SK-N-SH treated with all-trans-retinoic acid at 6 μM for 48 hours (cell line): ENCODE measurements at regions not wholly inside any gene's neighbourhood (a gene's known extent, or its start where the extent isn't known, plus 50 kb on each side); places are given as distances from the start of the nearest gene placed in this dataset.

Source experiments
- ATAC-seq: fragments of 200-7000 bp; cut with Tn5 transposase; 3 replicates; pipeline ENCODE4 v1.9.1; 2020; ENCODE audit warnings: mild to moderate bottlenecking, moderate library complexity
- ARNTL ChIP-seq: fragments of 450-650 bp; formaldehyde crosslinking; IDR thresholded peaks from 2 replicates; pipeline ENCODE4 v1.5.0; 2020; ENCODE audit warnings: low read depth, mild to moderate bottlenecking, moderate library complexity, borderline replicate concordance
- BACH2 ChIP-seq: fragments of 250-450 bp; sonication (Bioruptor Pico); IDR thresholded peaks from 2 replicates; pipeline ENCODE4 v1.9.0; 2021; ENCODE audit warnings: mild to moderate bottlenecking, borderline replicate concordance
- CREB5 ChIP-seq: fragments of 250-450 bp; sonication (Bioruptor Pico); IDR thresholded peaks from 2 replicates; pipeline ENCODE4 v1.5.1; 2020; ENCODE audit warnings: low read depth, mild to moderate bottlenecking, moderate library complexity
- CSDC2 ChIP-seq: fragments of 250-450 bp; sonication (Bioruptor Pico); IDR thresholded peaks from 2 replicates; pipeline ENCODE4 v1.5.0; 2020; ENCODE audit warnings: mild to moderate bottlenecking, moderate library complexity
- GLIS3 ChIP-seq: fragments of 250-450 bp; sonication (Bioruptor Pico); IDR thresholded peaks from 2 replicates; pipeline ENCODE4 v1.5.0; 2020; ENCODE audit warnings: mild to moderate bottlenecking, moderate library complexity
- OSR1 ChIP-seq: fragments of 250-450 bp; sonication (Bioruptor Pico); IDR thresholded peaks from 2 replicates; pipeline ENCODE4 v1.8.0; 2022; ENCODE audit warnings: moderate library complexity, mild to moderate bottlenecking, inconsistent platforms
- PPARA ChIP-seq: fragments of 250-450 bp; sonication (Bioruptor Pico); IDR thresholded peaks from 2 replicates; pipeline ENCODE4 v1.5.0; 2020; ENCODE audit warnings: mild to moderate bottlenecking, borderline replicate concordance
- RARB ChIP-seq: fragments of 250-450 bp; sonication (Bioruptor Pico); IDR thresholded peaks from 2 replicates; pipeline ENCODE4 v1.8.0; 2021; ENCODE audit warnings: mild to moderate bottlenecking, moderate library complexity
- SNAI2 ChIP-seq: fragments of 250-450 bp; sonication (Bioruptor Pico); IDR thresholded peaks from 2 replicates; pipeline ENCODE4 v1.5.0; 2020; ENCODE audit warnings: mild to moderate bottlenecking, moderate library complexity
- TOX ChIP-seq: fragments of 250-450 bp; sonication (Bioruptor Pico); IDR thresholded peaks from 2 replicates; pipeline ENCODE4 v1.8.0; 2021; ENCODE audit warnings: mild to moderate bottlenecking, moderate library complexity, borderline replicate concordance
- ZC3H10 ChIP-seq: fragments of 250-450 bp; sonication (Bioruptor Pico); IDR thresholded peaks from 2 replicates; pipeline ENCODE4 v1.5.1; 2021; ENCODE audit warnings: mild to moderate bottlenecking, moderate library complexity
- ZFP3 ChIP-seq: fragments of 250-450 bp; sonication (Bioruptor Pico); IDR thresholded peaks from 2 replicates; pipeline ENCODE4 v1.5.0; 2020; ENCODE audit warnings: mild to moderate bottlenecking, moderate library complexity
- ZNF70 ChIP-seq: fragments of 450-650 bp; formaldehyde crosslinking; IDR thresholded peaks from 2 replicates; pipeline ENCODE4 v1.5.0; 2020; ENCODE audit warnings: mild to moderate bottlenecking, moderate library complexity
- ZNF8 ChIP-seq: fragments of 450-650 bp; formaldehyde crosslinking; IDR thresholded peaks from 2 replicates; pipeline ENCODE4 v1.5.0; 2020; ENCODE audit warnings: mild to moderate bottlenecking, moderate library complexity
- TF ChIP-seq, protein P1 (sequence below): fragments of 250-450 bp; sonication (Bioruptor Pico); IDR thresholded peaks from 2 replicates; pipeline ENCODE4 v1.5.1; 2021; ENCODE audit warnings: mild to moderate bottlenecking, moderate library complexity
- TF ChIP-seq, protein P2 (sequence below): fragments of 250-450 bp; sonication (Bioruptor Pico); IDR thresholded peaks from 2 replicates; pipeline ENCODE4 v1.8.0; 2021; ENCODE audit warnings: low read depth, mild to moderate bottlenecking, moderate library complexity, borderline replicate concordance
- TF ChIP-seq, protein P3 (sequence below): fragments of 250-450 bp; sonication (Bioruptor Pico); IDR thresholded peaks from 2 replicates; pipeline ENCODE4 v1.8.0; 2020; ENCODE audit warnings: mild to moderate bottlenecking, moderate library complexity, borderline replicate concordance

GRCh38 chr16:86777381-86777946 lies 199.1 kb downstream of the FOXL1 start:
- TF ChIP-seq BACH2 (CRISPR knock-in tag) (no peak), ARNTL (CRISPR knock-in tag) (no peak), TOX (no peak), CREB5 (no peak), OSR1 (CRISPR knock-in tag) (no peak), ZFP3 (no peak), PPARA (CRISPR knock-in tag) (no peak), CSDC2 (CRISPR knock-in tag) (no peak), RARB (CRISPR knock-in tag) (no peak), ZNF70 (no peak)
- TF ChIP-seq, protein P1, sequence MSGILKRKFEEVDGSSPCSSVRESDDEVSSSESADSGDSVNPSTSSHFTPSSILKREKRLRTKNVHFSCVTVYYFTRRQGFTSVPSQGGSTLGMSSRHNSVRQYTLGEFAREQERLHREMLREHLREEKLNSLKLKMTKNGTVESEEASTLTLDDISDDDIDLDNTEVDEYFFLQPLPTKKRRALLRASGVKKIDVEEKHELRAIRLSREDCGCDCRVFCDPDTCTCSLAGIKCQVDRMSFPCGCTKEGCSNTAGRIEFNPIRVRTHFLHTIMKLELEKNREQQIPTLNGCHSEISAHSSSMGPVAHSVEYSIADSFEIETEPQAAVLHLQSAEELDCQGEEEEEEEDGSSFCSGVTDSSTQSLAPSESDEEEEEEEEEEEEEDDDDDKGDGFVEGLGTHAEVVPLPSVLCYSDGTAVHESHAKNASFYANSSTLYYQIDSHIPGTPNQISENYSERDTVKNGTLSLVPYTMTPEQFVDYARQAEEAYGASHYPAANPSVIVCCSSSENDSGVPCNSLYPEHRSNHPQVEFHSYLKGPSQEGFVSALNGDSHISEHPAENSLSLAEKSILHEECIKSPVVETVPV (CRISPR knock-in tag) = no peak
- ATAC-seq = no peak

DNA sequence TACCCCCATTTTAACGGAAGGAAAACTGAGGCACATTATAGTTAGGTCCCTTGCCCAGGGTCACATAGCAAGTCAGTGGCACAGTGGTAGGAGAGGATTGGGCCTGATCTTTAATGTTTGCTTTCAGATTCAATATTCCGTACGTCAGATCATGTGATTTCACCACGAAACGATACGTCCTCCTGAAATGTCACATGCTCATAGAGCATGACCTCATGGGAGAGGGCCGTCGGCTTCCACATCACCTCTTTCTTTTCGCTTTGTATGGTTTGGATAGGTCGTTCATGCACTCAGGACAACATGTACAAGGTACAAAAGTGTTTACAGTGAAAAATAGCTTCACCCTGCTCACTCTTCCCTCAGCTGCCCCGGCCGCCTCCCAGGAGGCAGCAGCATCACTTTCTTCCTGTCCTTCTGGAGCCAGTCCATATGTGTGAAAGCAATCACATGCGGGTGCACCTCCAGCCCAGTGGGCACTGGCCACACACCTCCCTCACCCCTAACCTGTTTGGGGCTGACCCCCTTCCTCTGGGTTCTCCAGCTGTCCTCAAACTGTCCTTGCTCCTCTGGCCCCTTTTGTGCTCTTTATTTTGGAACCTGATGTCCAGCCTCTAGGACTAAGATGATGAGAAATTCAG lies 199.9 kb downstream of the FOXL1 start:
- TF ChIP-seq OSR1 (CRISPR knock-in tag) = no peak
- TF ChIP-seq, protein P2, sequence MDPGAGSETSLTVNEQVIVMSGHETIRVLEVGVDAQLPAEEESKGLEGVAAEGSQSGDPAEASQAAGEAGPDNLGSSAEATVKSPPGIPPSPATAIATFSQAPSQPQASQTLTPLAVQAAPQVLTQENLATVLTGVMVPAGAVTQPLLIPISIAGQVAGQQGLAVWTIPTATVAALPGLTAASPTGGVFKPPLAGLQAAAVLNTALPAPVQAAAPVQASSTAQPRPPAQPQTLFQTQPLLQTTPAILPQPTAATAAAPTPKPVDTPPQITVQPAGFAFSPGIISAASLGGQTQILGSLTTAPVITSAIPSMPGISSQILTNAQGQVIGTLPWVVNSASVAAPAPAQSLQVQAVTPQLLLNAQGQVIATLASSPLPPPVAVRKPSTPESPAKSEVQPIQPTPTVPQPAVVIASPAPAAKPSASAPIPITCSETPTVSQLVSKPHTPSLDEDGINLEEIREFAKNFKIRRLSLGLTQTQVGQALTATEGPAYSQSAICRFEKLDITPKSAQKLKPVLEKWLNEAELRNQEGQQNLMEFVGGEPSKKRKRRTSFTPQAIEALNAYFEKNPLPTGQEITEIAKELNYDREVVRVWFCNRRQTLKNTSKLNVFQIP (CRISPR knock-in tag) = no peak
- TF ChIP-seq, protein P1 (CRISPR knock-in tag) = no peak
- no peak for ATAC-seq

GRCh38 chr16:86778978-86779377 lies 200.6 kb downstream of the FOXL1 start:
- TF ChIP-seq TOX = no peak
- TF ChIP-seq ZNF8 (CRISPR knock-in tag) = no peak
- no peak for TF ChIP-seq PPARA (CRISPR knock-in tag)
- no peak for TF ChIP-seq RARB (CRISPR knock-in tag)
- TF ChIP-seq CSDC2 (CRISPR knock-in tag) = no peak
- TF ChIP-seq CREB5 = no peak

GRCh38 chr16:86781046-86781445 lies 202.7 kb downstream of the FOXL1 start:
- no peak for ATAC-seq
- TF ChIP-seq ZFP3 = no peak
- TF ChIP-seq CREB5 = no peak
- TF ChIP-seq, protein P3, sequence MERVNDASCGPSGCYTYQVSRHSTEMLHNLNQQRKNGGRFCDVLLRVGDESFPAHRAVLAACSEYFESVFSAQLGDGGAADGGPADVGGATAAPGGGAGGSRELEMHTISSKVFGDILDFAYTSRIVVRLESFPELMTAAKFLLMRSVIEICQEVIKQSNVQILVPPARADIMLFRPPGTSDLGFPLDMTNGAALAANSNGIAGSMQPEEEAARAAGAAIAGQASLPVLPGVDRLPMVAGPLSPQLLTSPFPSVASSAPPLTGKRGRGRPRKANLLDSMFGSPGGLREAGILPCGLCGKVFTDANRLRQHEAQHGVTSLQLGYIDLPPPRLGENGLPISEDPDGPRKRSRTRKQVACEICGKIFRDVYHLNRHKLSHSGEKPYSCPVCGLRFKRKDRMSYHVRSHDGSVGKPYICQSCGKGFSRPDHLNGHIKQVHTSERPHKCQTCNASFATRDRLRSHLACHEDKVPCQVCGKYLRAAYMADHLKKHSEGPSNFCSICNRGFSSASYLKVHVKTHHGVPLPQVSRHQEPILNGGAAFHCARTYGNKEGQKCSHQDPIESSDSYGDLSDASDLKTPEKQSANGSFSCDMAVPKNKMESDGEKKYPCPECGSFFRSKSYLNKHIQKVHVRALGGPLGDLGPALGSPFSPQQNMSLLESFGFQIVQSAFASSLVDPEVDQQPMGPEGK (CRISPR knock-in tag) = no peak
- TF ChIP-seq SNAI2 = no peak
- TF ChIP-seq CSDC2 (CRISPR knock-in tag) = no peak
- TF ChIP-seq ZNF8 (CRISPR knock-in tag) = no peak
- TF ChIP-seq, protein P2 (CRISPR knock-in tag) = no peak
- TF ChIP-seq ZC3H10 = no peak
- no peak for TF ChIP-seq OSR1 (CRISPR knock-in tag)
- no peak for TF ChIP-seq GLIS3 (CRISPR knock-in tag)
- TF ChIP-seq, all 23 proteins: peak for 0

More at GRCh38 chr16:86778978-86779377, 200.6 kb downstream of the FOXL1 start:
- no peak for ATAC-seq
